HG03575 (cell line): ENCODE measurements at regions not wholly inside any gene's neighbourhood (a gene's known extent, or its start where the extent isn't known, plus 50 kb on each side); places are given as distances from the start of the nearest gene placed in this dataset.
"Not testable (repeated sequence)": the region's sequence is repeated elsewhere in the genome, so short reads cannot be mapped to it uniquely, and the experiment has no call there.

Experiments
- ATAC-seq: cut with Tn5 transposase; IDR thresholded peaks from one replicate; pipeline ENCODE4 v1.9.1; 2021; ENCODE audit not compliant: unreplicated experiment, insufficient number of reproducible peaks, low FRiP score; ENCODE audit errors: extremely low read depth

- ATAC-seq = no peak
Measured at GRCh38 chr7:116367171-116367813, 132.2 kb upstream of the CAV2 start.

- ATAC-seq = no peak
Measured at GRCh38 chr7:116368965-116369364, 130.6 kb upstream of the CAV2 start.

DNA sequence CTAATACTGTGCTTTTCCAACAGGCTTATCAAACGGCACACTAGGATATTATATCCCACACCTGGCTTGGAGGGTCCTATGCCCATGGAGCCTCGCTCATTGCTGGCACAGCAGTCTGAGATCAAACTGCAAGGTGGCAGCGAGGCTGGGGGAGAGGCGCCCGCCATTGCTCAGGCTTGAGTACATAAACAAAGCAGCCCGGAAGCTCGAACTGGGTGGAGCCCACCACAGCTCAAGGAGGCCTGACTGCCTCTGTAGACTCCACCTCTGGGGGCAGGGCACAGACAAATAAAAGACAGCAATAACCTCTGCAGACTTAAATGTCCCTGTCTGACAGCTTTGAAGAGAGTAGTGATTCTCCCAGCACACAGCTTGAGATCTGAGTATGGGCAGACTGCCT, 128.0 kb upstream of the CAV2 start:
- ATAC-seq = not testable (repeated sequence)

GRCh38 chr7:116373229-116373628, 126.3 kb upstream of the CAV2 start:
- not testable (repeated sequence) for ATAC-seq

GRCh38 chr7:116377721-116378120, 121.8 kb upstream of the CAV2 start:
- ATAC-seq = no peak

DNA sequence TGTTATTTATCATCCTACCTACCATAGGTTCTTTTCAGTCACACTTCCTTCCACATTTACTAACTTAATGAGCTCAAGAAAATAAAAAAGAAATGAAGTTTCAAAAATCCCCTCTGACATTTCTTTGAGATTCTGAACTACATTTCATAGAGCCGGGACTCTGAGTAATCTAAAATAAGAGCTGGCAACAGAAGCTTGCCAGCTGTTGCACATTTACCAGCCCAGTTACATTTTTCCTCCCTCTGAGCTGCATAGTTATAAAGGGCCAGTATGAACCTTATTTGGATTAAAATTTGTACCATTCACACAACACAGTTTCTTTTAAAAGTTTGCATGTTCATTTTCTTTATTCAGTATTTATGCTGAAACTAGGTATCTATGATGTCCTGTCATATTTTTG, 119.5 kb upstream of the CAV2 start:
- no peak for ATAC-seq

DNA sequence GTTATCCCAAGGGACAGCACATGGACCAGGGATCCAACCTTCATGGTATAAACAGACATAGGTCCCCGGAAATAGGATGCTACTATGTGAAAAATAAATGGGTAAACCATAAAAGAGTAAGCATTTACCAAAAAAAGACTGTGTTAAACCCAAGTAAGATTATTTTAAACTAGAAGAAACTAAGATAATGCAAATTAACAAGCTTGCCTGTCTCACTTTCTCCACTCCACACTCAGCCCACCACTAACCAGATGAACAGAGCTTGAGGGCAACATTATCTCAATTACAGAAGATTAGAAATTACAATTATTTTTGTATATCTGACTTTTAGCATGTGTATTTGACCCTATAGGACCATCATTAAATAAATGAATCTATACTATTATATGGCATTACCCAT, 117.2 kb upstream of the CAV2 start:
- no peak for ATAC-seq

- ATAC-seq = no peak
Measured at GRCh38 chr7:116384936-116385635, 114.5 kb upstream of the CAV2 start.

DNA sequence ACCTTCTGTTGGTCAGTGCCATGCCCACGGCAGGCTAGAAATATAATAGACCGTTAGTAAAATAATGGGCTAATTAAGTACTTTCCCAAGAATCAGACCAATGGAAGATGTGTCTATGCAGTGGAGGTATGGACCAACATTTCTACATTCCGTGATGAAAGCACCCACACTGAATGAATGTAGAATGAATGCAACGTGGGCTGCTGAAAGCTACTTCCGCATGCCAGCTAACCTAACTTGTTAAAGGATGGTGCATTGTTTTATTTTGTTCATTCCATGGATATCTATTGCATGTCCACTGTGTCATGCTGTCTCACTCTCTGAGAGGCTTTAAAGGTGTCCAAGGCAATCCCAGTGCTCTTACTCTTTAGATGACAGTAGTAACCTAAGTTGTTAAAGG, 112.9 kb upstream of the CAV2 start:
- ATAC-seq = no peak

- ATAC-seq = no peak
Measured at GRCh38 chr7:116390363-116390762, 109.2 kb upstream of the CAV2 start.

DNA sequence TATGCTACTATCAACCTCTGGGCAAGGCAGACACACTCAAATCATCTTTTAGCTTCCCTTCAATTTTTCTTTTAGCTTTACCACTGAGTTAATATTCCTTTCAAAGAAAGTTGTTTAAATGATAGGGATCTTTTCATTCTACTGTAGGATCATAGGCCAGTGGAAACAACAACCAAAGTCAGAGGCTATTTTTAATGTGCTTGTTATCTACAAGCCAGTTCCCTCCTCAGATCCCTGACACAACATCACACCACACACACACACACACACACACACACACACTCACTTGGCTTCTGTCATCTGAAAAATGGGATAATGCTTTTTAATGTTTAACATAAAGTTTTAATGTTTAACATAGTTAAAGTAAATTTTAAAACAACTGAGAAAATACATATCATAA, 106.7 kb upstream of the CAV2 start:
- ATAC-seq = no peak

- ATAC-seq = no peak
Measured at GRCh38 chr7:116393654-116394053, 105.9 kb upstream of the CAV2 start.

DNA sequence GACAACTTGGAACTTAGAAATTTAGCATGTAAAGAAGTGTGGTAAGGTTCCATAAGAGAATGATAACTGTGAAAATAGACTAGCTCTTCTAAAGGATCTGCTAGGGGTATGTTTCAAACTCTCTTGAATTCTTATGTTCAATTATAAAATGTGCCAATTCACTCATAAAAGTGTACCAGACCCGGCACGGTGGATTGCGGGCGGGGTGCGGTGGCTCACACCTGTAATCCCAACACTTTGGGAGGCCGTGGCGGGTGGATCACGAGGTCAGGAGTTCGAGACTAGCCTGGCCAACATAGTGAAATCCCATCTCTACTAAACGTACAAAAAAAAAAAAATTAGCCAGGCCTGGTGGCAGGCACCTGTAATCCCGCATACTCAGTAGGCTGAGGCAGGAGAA, 105.4 kb upstream of the CAV2 start:
- no peak for ATAC-seq

GRCh38 chr7:116395141-116395791, 104.3 kb upstream of the CAV2 start:
- no peak for ATAC-seq

DNA sequence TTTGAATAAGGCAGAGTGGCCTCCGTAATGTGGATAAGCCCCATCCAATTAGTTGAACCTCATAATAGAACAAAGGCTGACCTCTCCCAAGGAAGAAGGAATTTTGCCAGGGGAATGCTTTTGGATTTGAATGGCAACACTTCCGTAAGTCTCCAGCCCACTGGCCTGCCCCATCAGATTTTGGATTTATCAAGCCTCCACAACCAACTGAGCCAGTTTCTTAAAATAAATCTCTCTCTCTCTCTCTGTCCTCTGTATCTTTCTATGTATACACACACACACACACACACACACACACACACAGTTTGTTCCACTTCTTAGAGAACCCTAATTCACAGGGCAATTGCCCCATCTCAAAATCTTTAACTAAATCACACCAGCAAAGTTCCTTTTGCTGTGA, 100.9 kb upstream of the CAV2 start:
- no peak for ATAC-seq

GRCh38 chr7:116399819-116400218, 99.7 kb upstream of the CAV2 start:
- ATAC-seq = no peak

DNA sequence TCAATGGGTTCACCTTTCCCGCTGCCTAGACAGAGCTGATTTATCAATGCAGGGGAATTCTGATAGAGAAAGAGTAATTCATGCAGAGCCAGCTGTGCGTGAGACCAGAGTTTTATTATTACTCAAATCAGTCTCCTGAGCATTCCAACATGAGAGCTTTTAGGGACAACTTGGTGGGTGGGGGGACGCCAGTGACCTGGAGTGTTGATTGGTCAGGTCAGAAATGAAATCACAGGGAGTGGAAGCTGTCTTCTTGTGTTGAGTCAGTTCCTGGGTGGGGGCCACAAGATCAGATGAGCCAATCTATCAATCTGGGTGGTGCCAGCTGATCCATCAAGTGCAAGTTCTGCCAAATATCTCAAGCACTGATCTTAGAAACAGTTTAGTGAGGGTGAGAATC, 99.0 kb upstream of the CAV2 start:
- no peak for ATAC-seq

GRCh38 chr7:116401711-116402110, 97.8 kb upstream of the CAV2 start:
- no peak for ATAC-seq

- no peak for ATAC-seq
Measured at GRCh38 chr7:116403265-116403664, 96.3 kb upstream of the CAV2 start.

DNA sequence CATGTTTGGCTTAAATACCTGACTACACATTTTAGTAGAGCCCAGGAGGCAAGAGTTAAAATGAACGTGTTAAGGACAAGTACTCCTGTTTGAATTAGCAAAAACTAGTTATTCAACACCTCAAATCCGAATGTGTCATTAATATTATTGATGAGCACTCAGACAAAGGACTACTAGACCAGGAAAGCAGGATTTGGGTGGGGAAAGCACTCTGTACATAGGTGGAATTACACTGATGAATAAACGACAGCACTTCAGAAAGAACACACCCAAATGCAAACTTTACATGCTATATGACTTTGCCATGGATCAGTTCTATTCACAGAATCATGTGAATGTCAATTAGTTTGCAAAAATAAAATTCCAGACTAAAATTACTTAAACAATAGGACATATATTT, 95.1 kb upstream of the CAV2 start:
- ATAC-seq = no peak
